Body of pancreas (tissue), 4 donors: ENCODE measurements at regions not wholly inside any gene's neighbourhood (a gene's known extent, or its start where the extent isn't known, plus 50 kb on each side); places are given as distances from the start of the nearest gene placed in this dataset.

Source experiments
- ATAC-seq: fragments of 150-250 bp; one replicate; pipeline ENCODE4 v1.9.1; 2016
- DNase-seq, 4 donors: peaks; one replicate each; pipeline ENCODE4 v3.0.0-alpha.2; 2019
- H3K27ac ChIP-seq, 4 donors: fragments of 200-600 bp; sonication (generic); 1 replicate in 3 of 4; 2 replicates in 1 of 4; pipeline versions ENCODE4 v1.5.1 to v1.6.1; 2016 to 2019; ENCODE audit warnings: mild to moderate bottlenecking in 1 of 4, mixed read lengths in 1 of 4, moderate library complexity in 1 of 4
- H3K27me3 ChIP-seq, 2 donors: fragments of 200-600 bp; sonication (generic); one replicate each; pipeline ENCODE4 v1.6.0; 2016; ENCODE audit warnings: mild to moderate bottlenecking in 1 of 2
- H3K36me3 ChIP-seq, 2 donors: fragments of 200-600 bp; sonication (generic); replicated peaks in 1 of 2; 2 replicates each; pipeline ENCODE4 v1.5.1; 2016; ENCODE audit warnings: low read depth in 2 of 2; ENCODE audit not compliant: insufficient read depth in 1 of 2
- H3K4me1 ChIP-seq: fragments of 200-600 bp; sonication (generic); one replicate; pipeline ENCODE4 v1.6.0; 2016
- H3K4me3 ChIP-seq, 2 donors: fragments of 200-600 bp; sonication (generic); 1 replicate in 1 of 2; 2 replicates in 1 of 2; pipeline ENCODE4 v1.5.1; 2016 to 2019
- H3K9me3 ChIP-seq, 3 donors: fragments of 200-600 bp; sonication (generic); 1 replicate in 2 of 3; 2 replicates in 1 of 3; pipeline ENCODE4 v1.5.1; 2016
- CTCF ChIP-seq, 7 experiments: fragments of 450-650 bp in 4 of 7; fragments of 200-600 bp in 3 of 7; sonication (generic) in 3 of 7; IDR thresholded peaks; one replicate each; pipeline ENCODE4 v1.5.1; 2016 to 2019; ENCODE audit warnings: antibody characterized with exemption in 7 of 7
- POLR2A ChIP-seq, 3 donors: fragments of 450-650 bp; IDR thresholded peaks; one replicate each; pipeline ENCODE4 v1.6.1; 2016; ENCODE audit warnings: antibody characterized with exemption in 3 of 3, mild to moderate bottlenecking in 2 of 3
- WGBS, 2 donors: methylation state at CpG; one replicate each; pipeline ENCODE4 v1.1.5; 2017; 5-methylcytosine and 5-hydroxymethylcytosine counted together
- intact Hi-C: fragments of 100-400 bp; cut with DNase I; formaldehyde crosslinking; loops from one replicate; pipeline ENCODE4 v1.15.1; 2023

DNA sequence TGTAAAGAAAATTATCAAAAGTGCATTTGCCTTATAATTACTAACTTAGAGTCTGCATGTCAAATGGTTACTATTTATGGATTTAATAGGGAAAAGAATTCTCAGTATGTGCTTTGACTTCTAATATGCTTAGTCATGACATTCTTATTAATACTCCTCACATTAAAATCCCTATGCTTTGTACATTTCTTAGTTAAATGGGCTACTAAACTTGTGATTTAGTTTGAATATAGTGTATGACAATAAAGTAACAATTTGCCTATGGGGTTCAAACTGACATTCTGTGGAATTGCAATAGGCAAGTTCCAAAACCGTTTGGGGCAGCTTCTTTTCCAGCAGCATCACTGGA, 361.9 kb upstream of the TMTC1 start:
- intact Hi-C loops = no loop called here
- Histone ChIP-seq H3K9me3 (no peaks in the 10 kb centered on the region), H3K4me3 (no peak overlapping the region), H3K27me3 (no peaks in the 10 kb centered on the region), H3K27ac (no peak overlapping the region), H3K36me3 (no peaks in the 10 kb centered on the region), H3K4me1 (no peaks in the 10 kb centered on the region)
- WGBS, 2 donors = 20 to 26% methylated on average over 1 of the region's 1 CpG
- ATAC-seq (no peak), DNase-seq (no peak)
- TF ChIP-seq CTCF (IDR thresholded peaks at IDR 0.05) = no peak
- TF ChIP-seq POLR2A (IDR thresholded peaks at IDR 0.05) = no peak

DNA sequence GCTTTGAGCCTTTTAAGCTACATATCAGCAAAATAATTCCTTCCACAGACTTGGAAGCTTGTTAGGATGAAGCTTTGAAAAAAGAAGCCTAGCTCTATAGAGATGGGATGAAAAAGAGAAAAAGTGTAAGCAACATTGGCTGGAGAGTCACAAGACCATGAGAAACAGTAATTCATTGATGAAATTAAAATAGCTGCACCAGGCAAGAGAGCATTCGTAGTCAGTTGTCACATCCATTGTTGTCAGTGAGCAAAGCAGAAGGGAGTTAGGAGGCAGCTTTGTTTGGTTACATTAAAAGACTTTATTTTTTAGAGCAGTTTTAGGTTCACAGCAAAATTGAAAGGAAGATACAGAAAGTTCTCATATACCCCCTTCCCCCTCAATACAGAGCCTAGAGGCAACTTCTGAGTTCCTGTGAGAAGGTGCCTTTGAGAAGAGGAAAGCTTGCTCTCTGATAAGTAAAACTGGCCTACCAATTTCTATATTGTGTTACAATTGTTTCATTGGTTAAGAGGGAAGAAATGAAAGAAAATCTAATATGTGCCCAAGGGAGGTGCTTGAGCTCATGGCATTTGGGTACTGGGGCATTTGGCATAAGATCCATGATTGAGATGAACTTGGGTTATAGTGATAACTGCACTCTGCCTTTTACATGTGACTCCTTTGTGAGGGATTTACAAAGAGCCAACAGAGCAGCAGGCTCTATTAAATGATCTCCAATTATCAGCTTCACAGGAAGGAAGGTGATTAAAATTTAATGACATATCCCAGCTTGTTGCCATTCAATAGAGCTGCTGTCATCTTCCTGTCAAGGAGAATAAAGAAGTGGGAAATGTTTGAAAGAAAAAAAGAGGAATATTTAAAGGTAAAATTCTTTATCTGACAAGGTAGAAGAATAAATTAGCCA, 361.3 kb upstream of the TMTC1 start:
- intact Hi-C loops = no loop called here
- Histone ChIP-seq H3K9me3 (no peaks in the 10 kb centered on the region), H3K36me3 (no peaks in the 10 kb centered on the region), H3K4me1 (no peaks in the 10 kb centered on the region), H3K27ac (no peak overlapping the region), H3K4me3 (no peak overlapping the region), H3K27me3 (no peaks in the 10 kb centered on the region)
- no peak for ATAC-seq
- no peak for DNase-seq
- no peak for TF ChIP-seq CTCF (IDR thresholded peaks at IDR 0.05)
- no peak for TF ChIP-seq POLR2A (IDR thresholded peaks at IDR 0.05)
- WGBS, 2 donors = 78 to 82% methylated on average over 1 of the region's 1 CpG

DNA sequence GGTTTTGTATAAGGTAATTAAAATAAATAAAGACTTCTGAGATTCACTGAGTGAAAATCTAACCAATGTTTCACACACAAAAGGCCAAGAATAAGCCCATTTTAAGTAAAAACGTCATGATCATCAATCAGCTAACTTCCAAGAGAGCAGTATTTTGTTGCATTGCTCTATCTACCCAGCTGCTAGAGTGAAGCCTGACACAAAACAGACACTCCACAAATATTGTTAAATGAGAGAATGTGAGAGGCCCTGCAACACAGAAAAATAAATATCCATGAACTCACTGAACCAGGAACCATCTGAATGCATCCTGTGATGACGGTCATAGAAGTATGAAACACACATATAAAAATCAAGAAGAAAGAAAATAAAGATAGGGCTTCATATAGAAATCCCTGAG, 358.6 kb upstream of the TMTC1 start:
- Histone ChIP-seq H3K27ac (no peak overlapping the region), H3K4me3 (no peak overlapping the region), H3K27me3 (no peaks in the 10 kb centered on the region), H3K4me1 (no peaks in the 10 kb centered on the region), H3K36me3 (no peaks in the 10 kb centered on the region), H3K9me3 (no peaks in the 10 kb centered on the region)
- TF ChIP-seq POLR2A (IDR thresholded peaks at IDR 0.05) = no peak
- no peak for TF ChIP-seq CTCF (IDR thresholded peaks at IDR 0.05)
- intact Hi-C loops = no loop called here
- DNase-seq = no peak
- no peak for ATAC-seq
- WGBS, 2 donors = 52 to 64% methylated on average over 2 of the region's 2 CpGs

GRCh38 chr12:30138483-30138882, 354.7 kb upstream of the TMTC1 start:
- DNase-seq (no peak), ATAC-seq (no peak)
- intact Hi-C loops = no loop called here
- 41 to 58% methylated on average over 2 of the region's 2 CpGs for WGBS, 2 donors
- Histone ChIP-seq H3K9me3 (no peaks in the 10 kb centered on the region), H3K36me3 (no peaks in the 10 kb centered on the region), H3K4me3 (no peak overlapping the region), H3K4me1 (no peaks in the 10 kb centered on the region), H3K27ac (no peak overlapping the region), H3K27me3 (no peaks in the 10 kb centered on the region)
- TF ChIP-seq CTCF (IDR thresholded peaks at IDR 0.05) = no peak
- TF ChIP-seq POLR2A (IDR thresholded peaks at IDR 0.05) = no peak

DNA sequence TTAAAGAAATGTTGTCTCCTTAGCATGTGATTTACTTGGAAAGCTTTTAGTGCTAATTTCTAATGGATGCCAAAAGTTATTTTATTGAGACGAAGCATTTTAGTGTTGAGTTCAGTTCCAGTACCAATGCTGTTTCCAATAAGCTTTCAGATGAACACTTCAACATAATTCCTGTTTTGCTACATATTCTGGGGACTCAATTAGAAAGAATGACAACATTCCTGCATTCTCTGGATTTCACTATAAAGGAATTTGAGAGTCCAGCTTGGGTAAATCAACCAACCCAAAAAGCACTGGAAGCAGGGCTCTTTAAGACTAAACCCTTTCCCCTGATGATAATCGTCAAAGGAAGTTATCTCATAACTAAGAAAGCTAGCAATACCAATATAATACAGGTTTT, 353.0 kb upstream of the TMTC1 start:
- H3K27me3 ChIP-seq = no peaks in the 10 kb centered on the region
- H3K27ac ChIP-seq = no peak overlapping the region
- H3K4me3 ChIP-seq = no peak overlapping the region
- intact Hi-C loops = no loop called here
- no peaks in the 10 kb centered on the region for H3K36me3 ChIP-seq
- H3K4me1 ChIP-seq = no peaks in the 10 kb centered on the region
- no peak for ATAC-seq
- H3K9me3 ChIP-seq = no peaks in the 10 kb centered on the region
- no peak for DNase-seq
- TF ChIP-seq POLR2A (IDR thresholded peaks at IDR 0.05) (no peak), CTCF (IDR thresholded peaks at IDR 0.05) (no peak)
- WGBS, 2 donors = 53 to 57% methylated on average over 2 of the region's 2 CpGs
